Peyer's patch (tissue), 4 donors: ENCODE measurements at regions not wholly inside any gene's neighbourhood (a gene's known extent, or its start where the extent isn't known, plus 50 kb on each side); places are given as distances from the start of the nearest gene placed in this dataset.

Experiments
- POLR2A ChIP-seq, 2 donors: fragments of 450-650 bp; IDR thresholded peaks; one replicate each; pipeline ENCODE4 v1.5.1; 2017; ENCODE audit warnings: antibody characterized with exemption in 2 of 2, mild to moderate bottlenecking in 2 of 2, moderate library complexity in 2 of 2
- TF ChIP-seq, protein P1 (sequence below), 6 experiments: fragments of 450-650 bp in 4 of 6; fragments of 200-600 bp in 2 of 6; sonication (generic) in 1 of 6; IDR thresholded peaks; one replicate each; pipeline ENCODE4 v1.5.1; 2017 to 2019; ENCODE audit warnings: antibody characterized with exemption in 6 of 6, mild to moderate bottlenecking in 3 of 6, moderate library complexity in 1 of 6

DNA sequence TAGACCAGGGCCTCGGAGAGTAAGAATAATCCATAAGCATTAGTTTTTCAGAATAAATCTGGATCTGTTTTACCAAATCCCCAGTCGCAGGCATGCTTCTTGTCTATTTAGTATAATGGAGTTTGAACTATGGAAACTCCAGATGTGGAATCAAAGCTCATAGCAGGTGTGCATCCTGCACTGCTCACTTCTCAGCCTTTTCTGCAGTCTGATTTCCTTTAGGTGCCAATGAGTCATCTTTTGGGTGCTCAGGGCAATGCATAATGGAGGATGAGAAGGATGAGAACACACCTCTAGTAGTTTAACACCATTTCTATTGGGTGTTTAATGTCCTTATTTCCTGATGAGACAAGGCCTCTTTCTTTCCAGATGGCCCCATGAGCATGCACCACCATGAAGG is 961.2 kb downstream of the TMEM121 start:
- TF ChIP-seq, protein P1, sequence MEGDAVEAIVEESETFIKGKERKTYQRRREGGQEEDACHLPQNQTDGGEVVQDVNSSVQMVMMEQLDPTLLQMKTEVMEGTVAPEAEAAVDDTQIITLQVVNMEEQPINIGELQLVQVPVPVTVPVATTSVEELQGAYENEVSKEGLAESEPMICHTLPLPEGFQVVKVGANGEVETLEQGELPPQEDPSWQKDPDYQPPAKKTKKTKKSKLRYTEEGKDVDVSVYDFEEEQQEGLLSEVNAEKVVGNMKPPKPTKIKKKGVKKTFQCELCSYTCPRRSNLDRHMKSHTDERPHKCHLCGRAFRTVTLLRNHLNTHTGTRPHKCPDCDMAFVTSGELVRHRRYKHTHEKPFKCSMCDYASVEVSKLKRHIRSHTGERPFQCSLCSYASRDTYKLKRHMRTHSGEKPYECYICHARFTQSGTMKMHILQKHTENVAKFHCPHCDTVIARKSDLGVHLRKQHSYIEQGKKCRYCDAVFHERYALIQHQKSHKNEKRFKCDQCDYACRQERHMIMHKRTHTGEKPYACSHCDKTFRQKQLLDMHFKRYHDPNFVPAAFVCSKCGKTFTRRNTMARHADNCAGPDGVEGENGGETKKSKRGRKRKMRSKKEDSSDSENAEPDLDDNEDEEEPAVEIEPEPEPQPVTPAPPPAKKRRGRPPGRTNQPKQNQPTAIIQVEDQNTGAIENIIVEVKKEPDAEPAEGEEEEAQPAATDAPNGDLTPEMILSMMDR (IDR thresholded peaks at IDR 0.05) = no peak
- no peak for TF ChIP-seq POLR2A (IDR thresholded peaks at IDR 0.05)
